A673 (cell line): ENCODE measurements at regions not wholly inside any gene's neighbourhood (a gene's known extent, or its start where the extent isn't known, plus 50 kb on each side); places are given as distances from the start of the nearest gene placed in this dataset.

Experiments used
- BruUV-seq: library from RNA; stranded (reverse); fragments of 400-500 nt; replicated peaks from 2 replicates; lab custom pipeline; 2021; lab: Mats Ljungman, UMichigan
- CTCF ChIA-PET: fragments of 300-600 bp; sonication (Branson Sonifier 250); formaldehyde crosslinking; loops from one replicate; lab custom pipeline; 2022; ENCODE audit warnings: antibody characterized with exemption; lab: Charles Lee
- POLR2A ChIA-PET: fragments of 300-600 bp; sonication (Branson Sonifier 250); formaldehyde crosslinking; loops from one replicate; lab custom pipeline; 2022; ENCODE audit warnings: antibody characterized with exemption; ENCODE audit not compliant: low non-redundant PET; lab: Charles Lee
- DNase-seq: peaks from one replicate; pipeline ENCODE4 v3.0.0-alpha.2; 2015; ENCODE audit warnings: low spot score
- H3K27ac ChIP-seq: fragments of 200-600 bp; sonication (generic); 2 replicates; pipeline ENCODE4 v1.5.1; 2016; ENCODE audit warnings: mixed run types, low read depth, mild to moderate bottlenecking, mixed read lengths, antibody characterized with exemption, low read length; ENCODE audit not compliant: poor library complexity, severe bottlenecking
- H3K27me3 ChIP-seq: fragments of 200-600 bp; sonication (generic); replicated peaks from 2 replicates; pipeline ENCODE4 v1.6.1; 2017; ENCODE audit warnings: mixed run types, low read depth, mild to moderate bottlenecking, mixed read lengths, antibody characterized with exemption, low read length; ENCODE audit not compliant: insufficient read depth, poor library complexity
- H3K36me3 ChIP-seq: fragments of 200-600 bp; sonication (generic); 2 replicates; pipeline ENCODE4 v1.6.1; 2016; ENCODE audit warnings: mixed run types, mild to moderate bottlenecking, mixed read lengths, antibody characterized with exemption, low read length; ENCODE audit not compliant: insufficient read depth, poor library complexity, severe bottlenecking
- H3K4me1 ChIP-seq: fragments of 200-600 bp; sonication (generic); 2 replicates; pipeline ENCODE4 v1.6.1; 2017; ENCODE audit warnings: mixed run types, mild to moderate bottlenecking, mixed read lengths, antibody characterized with exemption, low read length; ENCODE audit not compliant: insufficient read depth, poor library complexity, severe bottlenecking
- H3K4me3 ChIP-seq: fragments of 200-600 bp; sonication (generic); 2 replicates; pipeline ENCODE4 v1.5.1; 2016; ENCODE audit warnings: low read depth, mixed run types, mild to moderate bottlenecking, mixed read lengths, low read length; ENCODE audit not compliant: poor library complexity, severe bottlenecking
- H3K9me3 ChIP-seq: fragments of 200-600 bp; sonication (generic); 2 replicates; pipeline ENCODE4 v1.6.1; 2016; ENCODE audit warnings: mixed run types, low read depth, mild to moderate bottlenecking, mixed read lengths, antibody characterized with exemption, low read length; ENCODE audit not compliant: poor library complexity, severe bottlenecking
- CTCF ChIP-seq: fragments of 300-800, 200-600 bp; sonication (generic); conservative IDR thresholded peaks from 2 replicates; pipeline ENCODE4 v1.5.1; 2017; ENCODE audit warnings: low read depth, mild to moderate bottlenecking, antibody characterized with exemption, low read length, moderate library complexity, mixed read lengths
- EZH2 ChIP-seq: fragments of 200-600 bp; sonication (generic); IDR thresholded peaks from 2 replicates; pipeline ENCODE4 v1.6.1; 2017; ENCODE audit warnings: borderline replicate concordance, low read depth, mild to moderate bottlenecking, mixed read lengths, antibody characterized with exemption, low read length; ENCODE audit not compliant: poor library complexity, severe bottlenecking
- intact Hi-C: fragments of 100-400 bp; cut with micrococcal nuclease; formaldehyde crosslinking; loops from one replicate; pipeline ENCODE4 v1.10.0; 2022; ENCODE audit not compliant: unreplicated experiment

DNA sequence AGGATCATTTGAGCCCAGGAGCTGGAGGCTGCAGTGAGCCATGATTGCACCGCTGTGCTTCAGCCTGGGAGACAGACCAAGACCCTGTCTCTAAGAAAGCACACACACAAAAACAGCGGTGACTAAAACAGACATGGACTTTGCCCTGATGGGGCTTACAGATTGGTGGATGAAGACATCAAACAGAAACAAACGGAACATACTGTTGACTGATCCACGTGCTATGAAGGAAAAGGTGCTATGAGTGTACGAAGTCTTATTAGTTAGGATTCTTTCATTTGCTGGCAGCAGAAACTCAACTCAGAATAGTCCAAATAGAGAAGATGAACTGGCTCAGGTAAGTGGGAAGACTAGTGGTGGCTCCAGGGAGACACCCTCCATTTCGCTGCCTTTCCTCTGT lies 309.8 kb upstream of the N4BP1 start:
- no peak for DNase-seq
- intact Hi-C loops = no loop called here
- CTCF ChIA-PET = no interaction called here
- no TSS peak for BruUV-seq
- TF ChIP-seq CTCF = no peak
- no peak for TF ChIP-seq EZH2
- POLR2A ChIA-PET = no interaction called here
- Histone ChIP-seq H3K4me1 (no peaks in the 10 kb centered on the region), H3K4me3 (no peak overlapping the region), H3K36me3 (no peaks in the 10 kb centered on the region), H3K27ac (no peak overlapping the region), H3K27me3 (no peaks in the 10 kb centered on the region), H3K9me3 (no peaks in the 10 kb centered on the region)

GRCh38 chr16:48918520-48919258 lies 308.7 kb upstream of the N4BP1 start:
- Histone ChIP-seq H3K4me1 (no peaks in the 10 kb centered on the region), H3K27me3 (no peaks in the 10 kb centered on the region), H3K27ac (no peak overlapping the region), H3K4me3 (no peak overlapping the region), H3K36me3 (no peaks in the 10 kb centered on the region), H3K9me3 (no peaks in the 10 kb centered on the region)
- DNase-seq = no peak
- TF ChIP-seq EZH2 (no peak), CTCF (no peak)
- ChIA-PET POLR2A (no interaction called here), CTCF (no interaction called here)
- intact Hi-C loops = no loop called here
- BruUV-seq = no TSS peak

- CTCF ChIA-PET = no interaction called here
- POLR2A ChIA-PET = no interaction called here
- BruUV-seq = no TSS peak
Observed at GRCh38 chr16:48916566-48916965, 306.6 kb upstream of the N4BP1 start.

More at GRCh38 chr16:48916566-48916965, 306.6 kb upstream of the N4BP1 start:
- Histone ChIP-seq H3K4me1 (no peaks in the 10 kb centered on the region), H3K27me3 (no peaks in the 10 kb centered on the region), H3K4me3 (no peak overlapping the region), H3K27ac (no peak overlapping the region), H3K9me3 (no peaks in the 10 kb centered on the region), H3K36me3 (no peaks in the 10 kb centered on the region)
- no peak for DNase-seq
- intact Hi-C loops = no loop called here
- TF ChIP-seq CTCF = no peak
- no peak for TF ChIP-seq EZH2
